Right lobe of liver (tissue), 4 donors: ENCODE measurements at regions not wholly inside any gene's neighbourhood (a gene's known extent, or its start where the extent isn't known, plus 50 kb on each side); places are given as distances from the start of the nearest gene placed in this dataset.

Experiments used
- POLR2A ChIP-seq: fragments of 450-650 bp; IDR thresholded peaks from one replicate; pipeline ENCODE4 v1.6.1; 2017; ENCODE audit warnings: antibody characterized with exemption, mild to moderate bottlenecking
- TF ChIP-seq, protein P1 (sequence below), 4 donors: fragments of 200-600 bp in 3 of 4; fragments of 450-650 bp in 1 of 4; IDR thresholded peaks; one replicate each; pipeline versions ENCODE4 v1.5.1 to v1.8.0; 2016 to 2022; ENCODE audit warnings: antibody characterized with exemption in 4 of 4, mild to moderate bottlenecking in 2 of 4
- donor health status: DM: no; HTN: no; CAD: no.
- donor health status: DM: no; HTN: no; CAD: no.
- donor health status: DM: no; HTN: yes; CAD: no.

DNA sequence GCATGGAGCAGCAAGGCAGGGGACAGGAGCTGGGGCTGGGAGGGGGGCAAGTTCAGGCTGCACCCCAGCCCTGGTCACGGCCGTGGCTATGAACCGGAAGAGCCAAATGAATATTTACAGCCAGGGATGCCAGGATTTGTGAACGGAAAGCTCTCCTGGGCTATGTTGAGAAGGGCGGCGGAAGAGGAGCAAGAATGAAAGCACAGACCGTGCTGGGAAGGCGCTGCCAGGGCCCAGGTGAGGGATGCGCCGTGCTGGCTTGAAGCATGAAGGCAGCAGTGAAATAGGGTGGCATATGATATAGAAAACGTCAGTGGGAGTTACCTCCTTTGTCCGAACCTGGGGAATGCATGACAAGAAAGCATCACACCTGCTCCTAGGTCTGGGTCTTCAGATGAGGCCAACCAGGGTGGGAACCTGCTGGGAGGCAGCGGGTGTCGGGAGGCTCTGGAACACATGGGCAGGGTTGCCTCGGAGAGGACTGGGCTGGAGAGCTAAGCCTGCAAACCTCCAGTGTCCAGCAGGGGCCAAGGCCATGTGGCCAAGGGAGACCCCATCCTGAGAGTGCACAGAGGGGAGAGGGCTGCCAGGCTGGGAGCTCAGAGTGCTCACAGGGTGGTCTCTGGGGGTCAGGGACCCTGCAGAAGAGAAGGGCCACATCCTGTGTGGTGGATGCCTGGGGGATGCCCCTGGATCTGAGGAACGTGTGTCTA, 120.6 kb upstream of the TCERG1L start:
- TF ChIP-seq, protein P1, sequence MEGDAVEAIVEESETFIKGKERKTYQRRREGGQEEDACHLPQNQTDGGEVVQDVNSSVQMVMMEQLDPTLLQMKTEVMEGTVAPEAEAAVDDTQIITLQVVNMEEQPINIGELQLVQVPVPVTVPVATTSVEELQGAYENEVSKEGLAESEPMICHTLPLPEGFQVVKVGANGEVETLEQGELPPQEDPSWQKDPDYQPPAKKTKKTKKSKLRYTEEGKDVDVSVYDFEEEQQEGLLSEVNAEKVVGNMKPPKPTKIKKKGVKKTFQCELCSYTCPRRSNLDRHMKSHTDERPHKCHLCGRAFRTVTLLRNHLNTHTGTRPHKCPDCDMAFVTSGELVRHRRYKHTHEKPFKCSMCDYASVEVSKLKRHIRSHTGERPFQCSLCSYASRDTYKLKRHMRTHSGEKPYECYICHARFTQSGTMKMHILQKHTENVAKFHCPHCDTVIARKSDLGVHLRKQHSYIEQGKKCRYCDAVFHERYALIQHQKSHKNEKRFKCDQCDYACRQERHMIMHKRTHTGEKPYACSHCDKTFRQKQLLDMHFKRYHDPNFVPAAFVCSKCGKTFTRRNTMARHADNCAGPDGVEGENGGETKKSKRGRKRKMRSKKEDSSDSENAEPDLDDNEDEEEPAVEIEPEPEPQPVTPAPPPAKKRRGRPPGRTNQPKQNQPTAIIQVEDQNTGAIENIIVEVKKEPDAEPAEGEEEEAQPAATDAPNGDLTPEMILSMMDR (IDR thresholded peaks at IDR 0.05): no peak
- no peak for TF ChIP-seq POLR2A
